H9 (cell line): ENCODE measurements at regions not wholly inside any gene's neighbourhood (a gene's known extent, or its start where the extent isn't known, plus 50 kb on each side); places are given as distances from the start of the nearest gene placed in this dataset.

ENCODE experiments used
- DNase-seq: peaks from one replicate; pipeline ENCODE4 v3.0.0-alpha.2; 2017
- H2AFZ ChIP-seq: one replicate; pipeline ENCODE4 v1.6.1; 2013; ENCODE audit warnings: mild to moderate bottlenecking, low read length, control low read depth, moderate library complexity
- H2AK5ac ChIP-seq: 2 replicates; pipeline ENCODE4 v1.6.1; 2013; ENCODE audit warnings: low read length, control low read depth, mixed read lengths; ENCODE audit not compliant: insufficient read length
- H2BK120ac ChIP-seq: one replicate; pipeline ENCODE4 v1.6.1; 2013; ENCODE audit warnings: low read depth, mild to moderate bottlenecking, low read length, control low read depth, inconsistent platforms; ENCODE audit not compliant: poor library complexity, severe bottlenecking
- H2BK12ac ChIP-seq: 2 replicates; pipeline ENCODE4 v1.6.1; 2013; ENCODE audit warnings: low read length, control low read depth, mixed read lengths, low read depth; ENCODE audit not compliant: insufficient read length
- H2BK15ac ChIP-seq: 2 replicates; pipeline ENCODE4 v1.6.1; 2013; ENCODE audit warnings: low read depth, low read length, control low read depth
- H2BK20ac ChIP-seq: one replicate; pipeline ENCODE4 v1.6.1; 2013; ENCODE audit warnings: low read depth, mild to moderate bottlenecking, low read length, control low read depth, inconsistent platforms; ENCODE audit not compliant: poor library complexity, severe bottlenecking
- H2BK5ac ChIP-seq: 2 replicates; pipeline ENCODE4 v1.6.1; 2013; ENCODE audit warnings: low read length, control low read depth, mixed read lengths; ENCODE audit not compliant: insufficient read length
- H3K14ac ChIP-seq: 2 replicates; pipeline ENCODE4 v1.6.1; 2013; ENCODE audit warnings: low read length, control low read depth; ENCODE audit not compliant: insufficient read depth
- H3K18ac ChIP-seq: 2 replicates; pipeline ENCODE4 v1.6.1; 2013; ENCODE audit warnings: low read depth, mild to moderate bottlenecking, mixed read lengths, low read length, control low read depth; ENCODE audit not compliant: insufficient read length
- H3K23ac ChIP-seq: 2 replicates; pipeline ENCODE4 v1.6.1; 2013; ENCODE audit warnings: low read length, control low read depth, mixed read lengths, low read depth; ENCODE audit not compliant: insufficient read length
- H3K23me2 ChIP-seq: 2 replicates; pipeline ENCODE4 v1.6.1; 2013; ENCODE audit warnings: low read depth, mild to moderate bottlenecking, mixed read lengths, low read length, control low read depth; ENCODE audit not compliant: insufficient read length, poor library complexity, severe bottlenecking
- H3K27ac ChIP-seq: 2 replicates; pipeline ENCODE4 v1.5.1; 2013; ENCODE audit warnings: low read length, control low read depth, mixed read lengths, low read depth; ENCODE audit not compliant: insufficient read length
- H3K27me3 ChIP-seq: 2 replicates; pipeline ENCODE4 v1.6.1; 2013; ENCODE audit warnings: low read length, control low read depth, inconsistent platforms; ENCODE audit not compliant: insufficient read depth
- H3K4ac ChIP-seq: 2 replicates; pipeline ENCODE4 v1.6.1; 2013; ENCODE audit warnings: low read depth, mild to moderate bottlenecking, control low read depth, inconsistent platforms, low read length, moderate library complexity
- H3K4me1 ChIP-seq: 2 replicates; pipeline ENCODE4 v1.6.1; 2013; ENCODE audit warnings: low read length, control low read depth, inconsistent platforms; ENCODE audit not compliant: insufficient read depth
- H3K4me2 ChIP-seq: 2 replicates; pipeline ENCODE4 v1.6.1; 2013; ENCODE audit warnings: low read length, control low read depth, mixed read lengths; ENCODE audit not compliant: insufficient read length, insufficient read depth
- H3K56ac ChIP-seq: 2 replicates; pipeline ENCODE4 v1.6.1; 2013; ENCODE audit warnings: low read depth, mild to moderate bottlenecking, mixed read lengths, low read length, control low read depth; ENCODE audit not compliant: insufficient read length
- H3K79me1 ChIP-seq: 2 replicates; pipeline ENCODE4 v1.6.1; 2013; ENCODE audit warnings: low read depth, mild to moderate bottlenecking, moderate library complexity, low read length, control low read depth, inconsistent platforms; ENCODE audit not compliant: insufficient read depth, poor library complexity, severe bottlenecking
- H3K79me2 ChIP-seq: 2 replicates; pipeline ENCODE4 v1.6.1; 2013; ENCODE audit warnings: low read length, control low read depth, inconsistent platforms; ENCODE audit not compliant: insufficient read depth
- H3K9ac ChIP-seq: 2 replicates; pipeline ENCODE4 v1.6.1; 2013; ENCODE audit warnings: low read length, control low read depth, mixed read lengths; ENCODE audit not compliant: insufficient read length; ENCODE audit errors: extremely low read depth
- H3K9me3 ChIP-seq: one replicate; pipeline ENCODE4 v1.6.1; 2013; ENCODE audit warnings: low read depth, low read length, inconsistent platforms; ENCODE audit not compliant: control insufficient read depth
- H3T11ph ChIP-seq: one replicate; pipeline ENCODE4 v1.6.1; 2013; ENCODE audit warnings: mild to moderate bottlenecking, low read length, control low read depth, inconsistent platforms
- H4K20me1 ChIP-seq: one replicate; pipeline ENCODE4 v1.6.1; 2013; ENCODE audit not compliant: control insufficient read depth, insufficient read length, insufficient read depth
- H4K5ac ChIP-seq: 2 replicates; pipeline ENCODE4 v1.6.1; 2013; ENCODE audit warnings: low read depth, mild to moderate bottlenecking, mixed read lengths, low read length, control low read depth; ENCODE audit not compliant: insufficient read length
- H4K8ac ChIP-seq: replicated peaks from 2 replicates; pipeline ENCODE4 v1.6.1; 2013; ENCODE audit warnings: low read length, control low read depth, mixed read lengths, low read depth; ENCODE audit not compliant: insufficient read length
- H4K91ac ChIP-seq: 2 replicates; pipeline ENCODE4 v1.6.1; 2013; ENCODE audit warnings: low read depth, mild to moderate bottlenecking, moderate library complexity, mixed read lengths, low read length, control low read depth; ENCODE audit not compliant: insufficient read length
- H3K27ac Mint-ChIP-seq, 3 experiments: 2 replicates in 2 of 3; 3 replicates in 1 of 3; pipeline ENCODE4 v1.8.0; 2020 to 2021; ENCODE audit warnings: mixed read lengths in 3 of 3, mild to moderate bottlenecking in 1 of 3, moderate library complexity in 1 of 3
- H3K27me3 Mint-ChIP-seq: 2 replicates; pipeline ENCODE4 v1.8.0; 2021; ENCODE audit warnings: low read depth, mild to moderate bottlenecking, moderate library complexity, mixed read lengths
- H3K36me3 Mint-ChIP-seq, 3 experiments: 2 replicates in 2 of 3; 3 replicates in 1 of 3; pipeline ENCODE4 v1.8.0; 2020 to 2021; ENCODE audit warnings: low read depth in 3 of 3, mixed read lengths in 3 of 3; ENCODE audit not compliant: insufficient read depth in 1 of 3
- H3K4me1 Mint-ChIP-seq, 2 experiments: 2 replicates each; pipeline ENCODE4 v1.8.0; 2020; ENCODE audit warnings: mixed read lengths in 2 of 2
- H3K4me3 Mint-ChIP-seq, 2 experiments: 2 replicates in 1 of 2; 3 replicates in 1 of 2; pipeline ENCODE4 v1.8.0; 2020 to 2021; ENCODE audit warnings: mild to moderate bottlenecking in 2 of 2, mixed read lengths in 2 of 2, moderate library complexity in 1 of 2
- H3K9me3 Mint-ChIP-seq, 2 experiments: 2 replicates in 1 of 2; 3 replicates in 1 of 2; pipeline ENCODE4 v1.8.0; 2020; ENCODE audit warnings: mild to moderate bottlenecking in 2 of 2, mixed read lengths in 2 of 2, moderate library complexity in 1 of 2
- CTCF ChIP-seq: fragments of 200-600 bp; sonication (generic); conservative IDR thresholded peaks from 3 replicates; pipeline ENCODE4 v1.8.0; 2021; ENCODE audit warnings: antibody characterized with exemption, mild to moderate bottlenecking
- WGBS: extraction: QIAGEN DNeasy Blood & Tissue Kit; methylation state at CpG from one replicate; pipeline ENCODE4 v1.1.7; 2013; ENCODE audit warnings: missing lambda C conversion rate, low lambda C conversion rate, mixed read lengths; ENCODE audit not compliant: insufficient read length; ENCODE audit errors: extremely low coverage; 5-methylcytosine and 5-hydroxymethylcytosine counted together

GRCh38 chr20:48302844-48303542, 517.7 kb upstream of the SULF2 start:
- no peak overlapping the region for H4K91ac ChIP-seq
- Mint-ChIP-seq H3K9me3 (no peaks in the 10 kb centered on the region; a peak in 2 of 5 replicates), H3K36me3 (peaks cover 0 to 9% (median 0%) of the 10 kb centered on the region in 3 experiments; a peak in 2 of 7 replicates), H3K27me3 (peaks cover 4% of the 10 kb centered on the region), H3K4me1 (peaks cover 8 to 11% of the 10 kb centered on the region in 2 experiments), H3K4me3 (no peak overlapping the region), H3K27ac (no peak overlapping the region)
- H3K56ac ChIP-seq: no peak overlapping the region
- WGBS: no CpG with 5 or more reads among the region's 4 CpGs
- no peak overlapping the region for H2AFZ ChIP-seq
- H3T11ph ChIP-seq: no peak overlapping the region
- no peaks in the 10 kb centered on the region for H3K9me3 ChIP-seq
- H3K79me1 ChIP-seq: no peaks in the 10 kb centered on the region
- no peak overlapping the region for H3K14ac ChIP-seq
- no peak for TF ChIP-seq CTCF
- no peak overlapping the region for H3K4me2 ChIP-seq
- no peaks in the 10 kb centered on the region for H3K79me2 ChIP-seq
- H2BK20ac ChIP-seq: no peak overlapping the region
- no peak overlapping the region for H4K8ac ChIP-seq
- H2AK5ac ChIP-seq: no peak overlapping the region
- H3K27me3 ChIP-seq: no peaks in the 10 kb centered on the region
- no peaks in the 10 kb centered on the region for H3K23me2 ChIP-seq
- H4K5ac ChIP-seq: no peak overlapping the region
- no peak overlapping the region for H2BK12ac ChIP-seq
- no peak overlapping the region for H2BK5ac ChIP-seq
- no peak overlapping the region for H2BK15ac ChIP-seq
- H4K20me1 ChIP-seq: no peaks in the 10 kb centered on the region
- H3K9ac ChIP-seq: no peak overlapping the region
- no peak overlapping the region for H3K23ac ChIP-seq
- H2BK120ac ChIP-seq: no peak overlapping the region
- H3K4ac ChIP-seq: no peak overlapping the region
- H3K18ac ChIP-seq: no peak overlapping the region
- no peak for DNase-seq
- no peaks in the 10 kb centered on the region for H3K4me1 ChIP-seq
- H3K27ac ChIP-seq: no peak overlapping the region
